ENCODE measurements at regions not wholly inside any gene's neighbourhood (a gene's known extent, or its start where the extent isn't known, plus 50 kb on each side); places are given as distances from the start of the nearest gene placed in this dataset.

DNA sequence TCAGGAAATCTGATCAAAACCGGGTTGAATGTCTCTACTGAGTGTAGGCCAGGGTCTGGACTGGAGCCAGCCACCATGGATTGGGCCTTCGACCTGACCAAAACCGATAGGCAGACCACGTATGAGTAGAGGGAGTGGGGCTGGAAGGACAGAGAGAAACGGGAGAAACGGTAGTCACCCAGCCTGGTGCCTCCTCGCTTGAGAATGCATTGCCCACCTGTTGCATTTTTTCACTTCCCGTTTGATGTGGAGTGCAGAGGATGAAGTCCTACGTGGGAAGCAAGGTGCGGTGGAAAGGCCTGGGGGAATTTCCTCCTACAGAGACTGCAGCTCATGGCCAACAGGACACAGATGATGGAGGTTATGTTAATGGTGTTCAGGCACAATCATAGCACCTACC lies 53.9 kb upstream of the ECI2 start:
- no peak for DNase-seq (ENCODE audit: low spot score)
- TF ChIP-seq, protein P1, sequence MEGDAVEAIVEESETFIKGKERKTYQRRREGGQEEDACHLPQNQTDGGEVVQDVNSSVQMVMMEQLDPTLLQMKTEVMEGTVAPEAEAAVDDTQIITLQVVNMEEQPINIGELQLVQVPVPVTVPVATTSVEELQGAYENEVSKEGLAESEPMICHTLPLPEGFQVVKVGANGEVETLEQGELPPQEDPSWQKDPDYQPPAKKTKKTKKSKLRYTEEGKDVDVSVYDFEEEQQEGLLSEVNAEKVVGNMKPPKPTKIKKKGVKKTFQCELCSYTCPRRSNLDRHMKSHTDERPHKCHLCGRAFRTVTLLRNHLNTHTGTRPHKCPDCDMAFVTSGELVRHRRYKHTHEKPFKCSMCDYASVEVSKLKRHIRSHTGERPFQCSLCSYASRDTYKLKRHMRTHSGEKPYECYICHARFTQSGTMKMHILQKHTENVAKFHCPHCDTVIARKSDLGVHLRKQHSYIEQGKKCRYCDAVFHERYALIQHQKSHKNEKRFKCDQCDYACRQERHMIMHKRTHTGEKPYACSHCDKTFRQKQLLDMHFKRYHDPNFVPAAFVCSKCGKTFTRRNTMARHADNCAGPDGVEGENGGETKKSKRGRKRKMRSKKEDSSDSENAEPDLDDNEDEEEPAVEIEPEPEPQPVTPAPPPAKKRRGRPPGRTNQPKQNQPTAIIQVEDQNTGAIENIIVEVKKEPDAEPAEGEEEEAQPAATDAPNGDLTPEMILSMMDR (IDR thresholded peaks at IDR 0.05; ENCODE audit: borderline replicate concordance, control extremely low read depth, extremely low read depth, insufficient read depth, missing control alignments) = no peak
- in situ Hi-C loops (cut with MboI; ENCODE audit: low sequenced_read_pairs, unreplicated experiment) = no loop called here

DNA sequence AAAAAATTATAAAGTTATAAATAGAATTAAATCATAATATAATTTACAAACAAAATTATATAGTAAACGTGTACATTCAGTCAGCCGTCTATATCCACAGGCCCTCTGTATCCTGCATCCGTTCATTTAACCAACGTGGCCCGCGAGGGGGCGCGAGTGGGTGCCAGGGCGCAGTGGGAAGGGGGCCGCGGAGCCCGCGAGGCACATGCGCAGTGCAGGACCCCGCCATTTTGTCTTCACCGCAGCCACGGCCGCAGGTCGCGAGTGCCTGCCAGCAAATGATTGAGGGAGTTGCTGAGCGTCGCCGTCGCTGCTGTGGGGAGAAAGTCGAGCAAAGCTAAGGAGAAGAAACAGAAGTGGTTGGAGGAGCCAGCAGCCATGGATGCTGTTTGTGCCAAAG lies 53.4 kb upstream of the ECI2 start:
- no peak for DNase-seq (ENCODE audit: low spot score)
- TF ChIP-seq, protein P1 (IDR thresholded peaks at IDR 0.05; ENCODE audit: borderline replicate concordance, control extremely low read depth, extremely low read depth, insufficient read depth, missing control alignments) = no peak
- in situ Hi-C loops (cut with MboI; ENCODE audit: low sequenced_read_pairs, unreplicated experiment) = no loop called here

DNA sequence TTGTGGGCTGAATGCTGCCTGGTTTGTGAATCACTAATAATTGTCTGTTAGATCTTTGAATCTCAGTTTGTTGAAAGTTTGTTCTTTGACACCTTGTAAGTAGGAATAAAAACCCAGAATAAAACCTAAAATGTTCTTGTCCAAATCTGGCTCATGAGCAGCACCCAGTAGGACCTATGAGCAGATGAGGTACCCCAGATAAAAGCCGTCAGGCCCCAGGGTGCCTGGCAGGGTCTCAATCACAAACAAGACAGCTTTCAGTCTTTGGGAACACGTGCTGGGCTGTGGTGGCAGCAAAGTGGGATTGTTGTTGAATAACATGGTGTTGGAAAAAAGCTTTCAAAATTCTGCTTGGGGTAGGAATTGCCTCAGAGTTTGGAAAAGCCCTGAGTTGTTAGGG lies 52.1 kb upstream of the ECI2 start:
- in situ Hi-C loops (cut with MboI; ENCODE audit: low sequenced_read_pairs, unreplicated experiment) = no loop called here
- TF ChIP-seq, protein P1 (IDR thresholded peaks at IDR 0.05; ENCODE audit: borderline replicate concordance, control extremely low read depth, extremely low read depth, insufficient read depth, missing control alignments) = no peak
- no peak for DNase-seq (ENCODE audit: low spot score)

DNA sequence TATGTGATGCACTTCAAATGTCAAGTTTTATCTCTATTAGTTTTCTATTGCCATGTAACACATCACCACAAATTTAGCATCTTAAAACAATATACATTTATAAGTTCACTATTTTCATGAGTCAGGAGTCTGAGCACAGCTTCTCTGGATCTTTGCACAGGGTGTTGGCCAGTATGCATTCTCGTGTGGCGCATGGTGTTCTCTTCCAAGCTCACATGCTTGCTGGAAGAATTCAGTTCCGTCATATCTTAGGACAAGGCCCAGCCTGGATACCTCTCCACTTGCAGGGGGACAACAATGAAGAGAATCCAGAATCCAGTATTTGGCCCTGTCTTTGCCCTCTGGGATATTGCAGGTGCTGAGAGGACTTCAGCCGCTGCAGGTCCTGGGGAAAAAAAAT lies 51.0 kb upstream of the ECI2 start:
- in situ Hi-C loops (cut with MboI; ENCODE audit: low sequenced_read_pairs, unreplicated experiment) = no loop called here
- DNase-seq (ENCODE audit: low spot score) = no peak
- TF ChIP-seq, protein P1 (IDR thresholded peaks at IDR 0.05; ENCODE audit: borderline replicate concordance, control extremely low read depth, extremely low read depth, insufficient read depth, missing control alignments) = no peak

DNA sequence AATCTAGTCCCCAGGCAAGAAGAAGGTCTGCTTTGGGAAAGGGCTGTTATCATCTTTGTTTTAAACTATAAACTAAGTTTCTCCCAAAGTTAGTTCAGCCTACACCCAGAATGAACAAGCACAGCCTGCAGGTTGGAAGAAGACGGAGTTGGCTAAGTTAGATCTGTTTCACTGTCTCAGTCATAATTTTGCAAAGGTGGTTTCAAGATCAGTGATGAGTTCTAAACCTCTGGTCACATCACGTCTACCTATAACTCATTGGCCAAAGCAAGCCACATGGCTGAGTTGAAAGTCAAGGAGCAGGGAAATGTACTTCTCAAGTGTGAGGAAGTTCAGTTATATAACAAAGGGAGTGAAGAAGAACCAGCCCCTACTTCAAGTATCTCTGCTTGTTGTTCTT lies 50.5 kb upstream of the ECI2 start:
- no peak for DNase-seq (ENCODE audit: low spot score)
- in situ Hi-C loops (cut with MboI; ENCODE audit: low sequenced_read_pairs, unreplicated experiment) = no loop called here
- TF ChIP-seq, protein P1 (IDR thresholded peaks at IDR 0.05; ENCODE audit: borderline replicate concordance, control extremely low read depth, extremely low read depth, insufficient read depth, missing control alignments) = no peak

DNA sequence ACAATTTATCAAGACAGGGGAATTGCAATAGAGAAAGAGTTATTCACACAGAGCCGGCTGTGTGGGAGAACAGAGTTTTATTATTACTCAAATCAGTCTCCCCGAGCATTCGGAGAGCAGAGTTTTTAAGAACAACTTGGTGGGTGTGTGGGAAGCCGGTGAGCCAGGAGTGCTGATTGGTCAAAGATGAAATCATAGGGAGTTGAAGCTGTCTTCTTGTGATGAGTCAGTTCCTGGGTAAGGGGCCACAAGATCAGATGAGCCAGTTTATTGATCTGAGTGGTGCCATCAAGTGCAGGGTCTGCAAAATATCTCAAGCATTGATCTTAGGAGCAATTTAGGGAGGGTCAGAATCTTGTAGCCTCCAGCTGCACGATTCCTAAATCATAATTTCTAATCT lies 50.0 kb upstream of the ECI2 start:
- DNase-seq (ENCODE audit: low spot score) = no peak
- TF ChIP-seq, protein P1 (IDR thresholded peaks at IDR 0.05; ENCODE audit: borderline replicate concordance, control extremely low read depth, extremely low read depth, insufficient read depth, missing control alignments) = no peak
- in situ Hi-C loops (cut with MboI; ENCODE audit: low sequenced_read_pairs, unreplicated experiment) = no loop called here
